HG02870 (cell line): ENCODE measurements at regions not wholly inside any gene's neighbourhood (a gene's known extent, or its start where the extent isn't known, plus 50 kb on each side); places are given as distances from the start of the nearest gene placed in this dataset.
"Not testable (repeated sequence)": the region's sequence is repeated elsewhere in the genome, so short reads cannot be mapped to it uniquely, and the experiment has no call there.

Experiments used
- ATAC-seq: cut with Tn5 transposase; IDR thresholded peaks from one replicate; pipeline ENCODE4 v1.9.1; 2021; ENCODE audit warnings: mild to moderate bottlenecking, moderate library complexity; ENCODE audit not compliant: unreplicated experiment

DNA sequence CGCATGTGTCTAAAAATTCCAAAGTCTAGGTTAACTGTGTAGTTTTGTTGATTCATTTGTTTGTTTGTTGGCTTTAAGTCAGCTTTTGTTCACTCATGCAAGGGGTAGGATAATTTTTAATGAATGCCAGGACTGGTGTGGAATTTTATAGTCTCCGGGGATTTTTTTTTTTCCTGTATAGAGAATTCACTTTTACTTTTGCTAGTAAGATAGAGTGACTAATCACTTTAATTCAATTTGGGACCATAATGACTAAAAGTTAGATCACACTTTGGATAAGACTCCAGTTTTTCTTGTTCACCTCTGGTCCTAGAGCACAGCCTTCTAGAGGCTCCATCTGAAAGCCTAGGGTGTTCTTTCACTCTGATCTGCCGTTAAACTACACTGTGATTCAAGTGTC is 1690.0 kb downstream of the PCDH9 start:
- ATAC-seq: no peak

DNA sequence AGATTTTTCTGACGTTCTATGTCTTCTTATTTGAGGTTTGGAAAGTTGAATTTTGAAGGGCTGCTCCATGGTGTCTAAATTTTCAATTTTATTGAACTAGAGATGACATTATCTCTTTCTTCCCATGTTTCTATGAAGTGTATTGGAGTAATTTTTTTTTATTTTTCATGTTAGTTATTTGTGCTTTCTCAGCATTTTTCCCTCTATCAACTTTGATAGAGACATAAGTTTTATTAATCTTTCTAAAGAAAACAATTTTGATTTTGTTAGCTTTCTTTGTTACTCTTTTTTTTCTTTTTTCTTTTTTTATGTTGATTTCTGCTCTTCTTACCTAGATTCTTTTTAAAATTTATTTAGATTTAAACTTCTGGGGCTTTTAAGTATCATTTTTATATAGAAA is 1694.8 kb downstream of the PCDH9 start:
- no peak for ATAC-seq

DNA sequence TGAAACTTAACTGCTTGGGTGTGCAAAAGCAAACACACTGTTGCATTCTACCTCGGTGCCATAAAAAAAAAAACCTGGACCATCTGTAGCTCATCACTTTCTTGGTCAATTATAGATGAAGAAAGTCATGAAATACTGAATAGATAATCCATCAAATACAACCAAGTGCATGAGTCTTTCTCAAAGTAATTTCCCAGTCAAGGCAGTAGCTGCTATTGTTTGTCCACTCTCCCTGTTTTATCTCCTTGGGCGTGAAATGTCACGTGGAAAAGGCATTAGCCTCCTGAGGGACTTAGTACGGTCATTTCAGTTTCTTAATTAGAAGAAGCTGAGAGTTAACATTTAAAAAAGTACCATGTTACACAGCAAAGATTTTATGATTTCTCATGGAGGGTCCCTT is 1697.9 kb downstream of the PCDH9 start:
- ATAC-seq: no peak

DNA sequence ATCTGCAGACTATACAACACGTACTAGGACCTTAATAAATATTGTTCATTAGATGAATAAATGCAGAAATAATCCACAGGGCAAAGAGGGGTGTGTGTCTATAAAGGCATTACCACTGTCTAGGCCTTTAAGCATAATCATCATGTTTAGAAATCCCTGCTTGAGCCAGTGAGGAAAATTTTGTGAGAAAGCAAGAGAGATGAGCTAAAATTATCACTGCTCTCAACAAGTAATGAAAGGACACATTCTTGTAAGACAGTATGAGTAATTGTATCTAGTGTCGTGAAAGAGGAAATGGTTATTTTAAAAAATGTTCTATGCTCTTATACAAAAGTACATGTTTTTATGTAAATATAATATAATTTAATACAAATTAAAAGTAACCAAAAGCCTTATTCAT is 1699.4 kb downstream of the PCDH9 start:
- no peak for ATAC-seq

DNA sequence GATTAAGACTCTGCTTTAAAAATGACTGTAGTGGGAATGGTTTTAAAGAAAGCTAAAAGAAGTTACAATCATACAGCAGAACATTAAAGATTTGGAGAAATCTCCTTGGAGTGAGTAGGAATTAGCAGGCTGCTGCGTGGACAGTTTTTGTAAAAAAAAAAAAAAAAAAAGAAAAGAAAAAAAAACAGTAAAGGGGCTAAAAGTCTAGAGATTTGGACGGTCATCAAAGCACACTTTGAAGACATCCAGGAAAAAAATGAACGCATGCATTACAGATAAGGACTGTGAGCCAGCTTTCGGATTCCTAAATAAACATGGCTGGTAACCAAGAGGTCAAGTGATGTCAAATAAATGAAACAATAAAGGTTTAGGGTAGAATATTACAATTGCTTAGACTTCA is 1700.6 kb downstream of the PCDH9 start:
- no peak for ATAC-seq

DNA sequence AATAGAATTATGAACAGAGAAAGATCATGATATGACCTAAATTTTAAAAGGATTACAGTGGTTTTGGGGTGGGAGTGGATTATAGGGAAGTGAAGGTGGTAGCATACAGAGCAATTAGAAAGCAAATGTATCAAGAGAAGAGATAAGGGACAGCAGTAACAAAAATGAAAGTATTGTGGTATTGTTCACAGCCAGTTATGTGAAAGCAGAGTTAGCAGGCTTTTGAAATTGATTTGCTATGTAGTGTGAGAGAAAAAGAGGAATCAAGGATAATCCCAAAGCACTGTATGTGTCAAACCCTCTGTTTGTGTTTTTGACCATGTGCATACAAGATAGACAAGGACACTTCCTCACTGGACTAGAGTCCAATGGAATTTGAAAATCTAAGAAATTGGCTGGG is 1721.4 kb downstream of the PCDH9 start:
- ATAC-seq: no peak

DNA sequence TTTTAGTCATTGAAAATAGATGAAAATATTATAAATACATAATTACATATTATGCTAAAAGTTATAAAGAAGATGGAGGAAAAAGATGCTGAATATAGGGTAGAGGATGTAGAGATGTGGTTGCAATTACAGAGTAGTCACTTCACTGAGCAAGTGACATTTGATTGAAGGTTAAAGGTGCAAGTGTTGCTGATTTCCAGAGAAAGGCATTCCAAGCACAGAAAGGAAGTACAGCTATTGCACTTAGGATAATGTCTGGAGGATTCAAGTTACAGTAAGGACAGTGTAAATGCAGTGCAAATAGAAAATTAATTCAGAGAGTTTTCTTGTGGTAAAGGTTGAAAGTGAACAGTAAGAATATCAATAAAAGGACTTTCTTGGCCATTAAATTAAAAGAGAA is 1721.8 kb downstream of the PCDH9 start:
- ATAC-seq: no peak

DNA sequence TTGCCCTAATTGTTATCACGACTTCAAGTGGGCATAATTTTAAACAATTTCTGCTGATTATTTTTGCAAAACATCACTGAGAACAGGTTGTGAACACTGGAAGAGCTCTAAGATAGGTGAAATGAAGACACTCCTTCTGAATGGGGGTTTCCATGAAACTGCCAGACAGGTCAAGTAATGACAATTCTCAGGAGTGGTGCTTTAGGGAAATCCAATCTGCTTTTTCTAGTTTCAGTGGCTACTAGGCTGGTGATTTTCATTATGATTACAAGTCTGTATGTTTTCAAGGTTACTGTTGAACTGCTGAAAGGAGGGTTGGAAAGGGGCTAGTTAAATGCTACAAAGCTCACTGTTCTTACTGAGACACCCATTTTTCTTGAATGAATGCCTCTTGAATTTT is 1724.2 kb downstream of the PCDH9 start:
- no peak for ATAC-seq

DNA sequence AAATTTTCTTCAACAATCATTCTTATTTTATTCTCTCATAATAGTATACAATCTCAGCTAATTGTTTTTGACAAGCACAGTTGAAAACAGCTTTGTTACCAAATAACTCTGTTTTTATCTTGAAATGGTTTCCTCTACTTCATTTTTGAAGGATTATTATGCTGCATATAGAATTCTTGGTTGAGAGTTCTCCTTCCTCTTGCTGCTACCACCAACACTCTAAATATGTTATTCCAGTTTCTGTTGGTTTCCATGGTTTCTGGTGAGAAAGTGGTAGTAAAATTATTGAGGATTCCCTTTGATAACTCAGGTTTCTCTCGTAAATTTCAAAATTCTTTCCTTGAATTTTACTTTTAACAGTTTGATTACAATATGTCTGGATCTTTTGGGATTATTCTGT is 1725.9 kb downstream of the PCDH9 start:
- no peak for ATAC-seq

DNA sequence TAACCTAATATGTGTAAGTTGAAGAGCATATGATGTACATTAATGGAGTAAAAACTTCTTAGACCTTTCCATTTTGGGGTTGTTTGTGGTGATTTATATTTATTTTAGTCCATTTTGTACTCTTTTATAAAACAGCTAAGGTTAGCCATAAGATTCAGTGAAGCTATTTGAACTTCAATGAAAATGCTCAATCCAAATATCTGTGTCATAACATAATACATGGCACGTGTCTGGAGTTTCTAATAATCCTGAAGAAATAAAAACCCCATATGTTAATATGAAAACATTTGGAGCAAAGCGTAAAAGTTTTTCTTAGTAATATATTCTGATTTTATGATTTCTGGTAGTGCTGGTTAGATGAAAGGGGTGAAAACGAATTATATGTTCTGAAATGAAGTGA is 1729.7 kb downstream of the PCDH9 start:
- ATAC-seq: no peak

DNA sequence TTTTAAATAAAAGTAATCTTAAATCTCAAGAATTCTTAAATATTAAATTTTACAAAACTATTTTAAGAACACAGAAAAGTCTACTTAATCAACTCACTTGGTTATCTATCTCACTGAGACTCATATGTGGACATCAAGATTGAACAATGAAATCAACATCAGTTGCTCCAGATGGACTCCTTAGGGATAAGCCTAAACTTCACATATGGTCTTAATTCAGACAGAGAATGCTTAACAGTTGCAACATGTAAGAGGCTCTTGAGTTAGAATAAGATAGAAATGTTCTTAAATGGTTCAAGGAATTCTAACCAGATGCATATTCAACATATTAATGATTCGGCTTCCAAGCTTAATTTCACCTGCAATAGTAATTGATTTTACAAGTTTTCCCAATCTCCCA is 1730.9 kb downstream of the PCDH9 start:
- no peak for ATAC-seq

DNA sequence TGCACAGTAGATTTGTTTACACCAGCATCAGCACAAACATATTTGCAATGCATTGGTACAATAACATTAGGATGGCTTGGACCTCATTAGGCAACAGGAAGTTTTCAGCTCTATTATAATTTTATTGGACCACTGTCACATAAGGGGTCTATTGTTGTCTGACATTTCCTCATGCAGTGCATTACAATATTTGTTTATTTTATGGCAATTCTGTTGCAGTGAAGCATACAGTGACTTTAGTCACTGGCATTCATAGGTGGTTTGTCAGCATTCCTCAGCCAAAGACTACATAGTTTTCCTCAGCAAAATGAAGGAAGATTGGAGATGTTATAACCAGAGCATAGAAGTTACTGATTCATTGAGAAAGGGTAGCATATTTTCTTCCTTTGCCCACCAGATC is 1732.9 kb downstream of the PCDH9 start:
- ATAC-seq: no peak

DNA sequence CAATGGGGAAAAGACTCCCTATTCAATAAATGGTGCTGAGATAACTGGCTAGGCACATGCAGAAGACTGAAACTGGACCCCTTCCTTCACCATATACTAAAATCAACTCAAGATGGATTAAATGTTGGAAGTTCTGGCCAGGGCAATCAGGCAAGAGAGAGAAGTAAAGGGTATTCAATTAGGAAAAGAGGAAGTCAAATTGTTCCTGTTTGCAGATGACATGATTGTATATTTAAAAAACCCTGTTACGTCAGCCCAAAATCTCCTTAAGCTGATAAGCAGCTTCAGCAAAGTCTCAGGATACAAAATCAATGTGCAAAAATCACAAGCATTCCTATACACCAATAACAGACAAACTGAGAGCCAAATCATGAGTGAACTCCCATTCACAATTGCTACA is 1739.4 kb downstream of the PCDH9 start:
- not testable (repeated sequence) for ATAC-seq

DNA sequence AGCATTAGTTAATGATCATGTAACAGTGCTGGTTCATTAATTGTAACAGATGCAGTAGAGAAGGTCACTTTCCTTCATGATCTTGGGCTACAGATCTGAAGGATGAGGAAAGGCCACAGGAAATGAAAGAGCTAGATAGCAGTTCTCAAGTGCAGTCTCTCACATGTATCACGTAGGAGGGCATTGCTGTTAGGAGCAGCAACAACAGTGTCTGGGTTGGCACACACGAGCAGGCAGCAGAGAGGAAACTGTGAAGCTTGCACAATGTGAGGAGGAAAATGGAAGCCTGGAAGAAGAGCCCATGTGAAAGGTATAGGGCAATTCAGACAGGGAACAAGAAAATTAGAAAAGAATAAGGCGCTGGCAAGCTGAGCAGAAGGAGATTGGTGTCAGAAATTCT is 1741.5 kb downstream of the PCDH9 start:
- no peak for ATAC-seq

DNA sequence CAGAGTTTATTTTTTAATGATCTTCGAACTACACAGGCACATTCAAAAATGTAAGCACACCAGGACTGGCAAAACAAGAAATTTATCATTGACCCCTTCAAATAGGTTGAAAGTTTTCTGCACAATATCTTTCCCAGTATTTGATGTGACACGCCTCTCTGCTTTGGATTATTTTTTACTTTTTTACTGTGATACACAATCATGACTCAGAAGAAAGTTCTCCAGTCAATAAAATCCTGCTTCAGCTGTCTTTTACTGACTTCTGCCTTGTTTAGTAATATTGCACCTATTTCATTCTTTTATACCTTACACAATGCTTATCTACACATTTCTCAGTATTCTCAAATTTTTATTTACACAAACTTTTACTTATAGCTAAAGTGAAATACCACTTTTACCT is 1750.4 kb downstream of the PCDH9 start:
- ATAC-seq: no peak

DNA sequence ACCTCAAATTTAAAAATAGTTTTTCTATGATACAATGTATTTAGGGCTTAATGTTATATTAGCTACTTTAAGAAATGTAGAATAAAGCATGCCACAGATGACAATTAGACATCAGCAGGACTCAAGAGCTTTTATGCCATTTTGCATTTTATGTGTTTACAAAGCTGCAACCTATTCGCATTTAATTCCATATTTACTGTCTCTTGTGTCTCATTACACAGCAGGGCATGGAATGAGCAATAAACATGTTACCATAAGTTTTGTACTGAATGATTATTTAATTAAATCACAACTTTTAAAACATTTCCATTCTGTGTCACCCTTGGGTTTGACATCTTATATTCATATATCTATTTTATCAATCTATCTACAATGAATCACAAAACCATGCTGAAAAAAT is 1756.9 kb downstream of the PCDH9 start:
- ATAC-seq: no peak

DNA sequence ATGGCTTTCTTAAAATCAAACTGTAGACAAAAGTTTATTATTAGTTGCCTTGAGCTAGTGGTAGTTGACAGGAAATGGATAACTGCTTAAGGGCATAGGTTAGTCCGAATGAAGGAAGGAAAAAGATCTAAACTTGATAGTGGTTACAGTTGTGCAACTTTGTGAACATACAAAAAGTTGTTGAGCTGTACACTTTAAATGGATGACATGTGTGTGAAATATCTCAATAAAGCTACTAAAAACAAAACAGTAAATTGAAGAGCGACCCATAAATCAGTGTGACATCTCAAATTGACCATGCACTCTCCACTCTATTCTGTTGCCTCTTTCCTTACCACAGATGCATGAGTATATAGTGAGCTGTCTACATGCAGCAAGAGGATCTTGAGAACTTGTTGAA is 1757.8 kb downstream of the PCDH9 start:
- ATAC-seq: no peak

DNA sequence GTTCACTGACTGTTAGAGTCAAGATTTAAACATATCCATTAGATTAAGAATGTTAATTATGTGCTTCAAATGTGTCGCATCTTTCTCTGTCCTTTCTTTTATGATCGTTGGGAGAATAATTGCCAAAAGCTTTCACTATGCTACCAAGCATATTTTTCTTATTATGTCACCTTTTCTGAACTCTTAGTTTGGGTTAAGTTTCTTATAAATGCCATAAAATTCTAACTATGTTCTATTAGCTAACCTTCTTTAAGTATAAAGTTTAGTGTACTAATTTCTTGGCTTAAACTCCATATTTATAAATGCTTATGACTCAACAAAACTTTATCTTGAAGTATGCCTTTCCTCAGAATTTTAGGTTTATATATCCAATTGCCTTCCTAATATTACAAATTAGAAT is 1759.4 kb downstream of the PCDH9 start:
- ATAC-seq: no peak

DNA sequence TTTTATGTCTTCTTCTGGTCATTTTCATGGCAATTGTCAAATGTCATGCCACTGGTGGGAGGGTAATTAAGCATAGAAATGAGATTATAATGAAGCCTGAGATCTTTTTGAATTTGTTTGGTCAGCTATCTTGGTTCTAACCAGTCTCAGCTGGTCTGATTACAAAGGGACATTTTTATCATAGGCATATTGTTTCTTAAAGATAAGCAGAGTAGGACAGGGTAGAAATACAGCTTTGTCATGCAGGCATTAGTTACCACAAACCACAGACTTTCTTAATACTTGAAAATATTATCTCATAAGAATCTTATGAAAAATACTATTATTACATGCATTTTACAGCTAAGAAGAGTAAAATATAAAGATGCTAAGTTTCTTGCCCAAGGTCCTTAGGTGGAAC is 1761.5 kb downstream of the PCDH9 start:
- no peak for ATAC-seq

DNA sequence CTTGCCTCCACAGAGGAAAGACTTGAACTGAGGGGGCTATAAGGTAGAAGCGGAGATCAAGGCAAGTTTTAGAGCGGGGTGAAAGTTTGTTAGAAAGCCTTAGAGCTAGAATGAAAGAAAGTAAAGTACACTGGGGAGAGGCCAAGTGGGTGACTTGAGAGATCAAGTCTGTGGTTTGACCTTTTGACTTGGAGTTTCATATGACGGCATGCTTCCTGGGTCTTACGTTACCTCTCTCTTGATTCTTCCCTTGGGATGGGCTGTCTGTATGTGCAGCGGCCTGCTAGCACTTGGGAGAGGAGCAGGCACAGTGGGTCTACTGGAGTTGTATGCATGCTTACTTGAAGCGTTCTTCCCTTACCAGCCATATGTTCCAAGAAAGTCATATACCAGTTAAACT is 1768.5 kb downstream of the PCDH9 start:
- no peak for ATAC-seq

DNA sequence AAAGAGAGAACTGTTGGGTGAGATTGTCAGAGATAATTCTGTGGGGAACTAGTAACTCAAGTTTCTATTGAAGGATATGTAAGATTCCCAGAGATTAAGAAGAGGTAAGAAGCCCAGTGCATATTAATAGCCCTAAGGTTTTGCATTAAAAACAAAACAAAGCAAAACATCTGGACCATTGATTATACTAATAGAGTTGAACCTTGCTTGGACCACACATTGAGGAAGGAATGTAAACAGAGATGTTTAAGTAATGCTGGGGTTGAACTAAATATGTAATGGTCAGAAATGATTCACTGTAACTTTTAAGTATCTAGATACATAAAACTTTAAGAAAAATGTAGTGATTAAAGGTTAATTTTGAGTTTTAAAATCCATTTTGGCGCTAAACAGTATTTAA is 1770.0 kb downstream of the PCDH9 start:
- no peak for ATAC-seq

DNA sequence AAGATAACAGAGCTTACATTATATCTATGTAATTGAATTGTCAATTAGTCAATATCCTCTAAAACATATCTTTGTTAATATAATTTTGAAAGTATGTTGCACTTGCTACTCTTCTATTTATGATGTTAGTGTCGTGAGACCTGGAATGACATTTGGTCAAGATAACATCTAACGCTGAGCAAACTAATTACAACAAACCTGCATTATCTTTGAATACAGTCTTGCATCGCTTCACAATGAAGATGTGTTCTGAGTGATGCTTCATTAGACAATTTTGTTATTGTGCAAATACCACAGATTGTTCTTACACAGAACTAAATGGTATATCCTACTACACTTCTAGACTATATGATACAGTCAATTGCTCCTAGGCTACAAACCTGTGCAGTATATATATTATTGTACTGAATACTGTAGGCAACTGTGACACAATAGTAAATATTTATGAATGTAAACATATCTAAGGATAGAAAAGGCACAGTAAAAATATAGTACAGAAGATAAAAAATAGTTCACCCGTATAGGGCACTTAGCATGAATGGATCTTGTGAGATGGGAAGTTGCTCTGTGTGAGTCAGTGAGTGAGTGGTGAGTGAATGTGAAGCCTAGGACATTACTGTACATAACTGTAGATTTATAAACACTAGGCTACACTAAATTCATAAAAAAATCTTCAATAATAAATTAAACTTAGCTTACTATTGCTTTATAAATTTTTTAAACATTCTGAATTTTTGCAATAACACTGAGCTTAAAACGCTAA is 1773.8 kb downstream of the PCDH9 start:
- no peak for ATAC-seq

DNA sequence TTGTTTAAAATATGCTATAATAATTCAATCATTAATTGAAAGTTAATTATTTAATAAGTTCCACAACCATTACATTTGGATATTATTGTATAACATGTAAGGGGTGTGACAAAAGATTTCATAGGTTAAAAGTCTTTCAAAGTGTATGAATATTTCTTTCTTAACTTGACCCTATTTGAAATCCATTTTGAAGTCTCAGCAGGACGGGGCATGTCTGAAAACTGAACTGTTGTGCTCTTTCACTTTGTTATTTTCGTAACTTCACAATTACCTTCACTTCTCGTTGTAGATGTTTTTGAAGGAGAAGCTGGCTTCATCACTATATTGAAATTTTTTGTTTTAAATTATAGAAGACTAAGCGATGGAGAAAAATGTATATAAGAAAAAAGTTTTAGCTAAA is 1775.7 kb downstream of the PCDH9 start:
- no peak for ATAC-seq
